H1 (cell line): ENCODE measurements at regions not wholly inside any gene's neighbourhood (a gene's known extent, or its start where the extent isn't known, plus 50 kb on each side); places are given as distances from the start of the nearest gene placed in this dataset.

Experiments
- EP300 ChIP-seq, 2 experiments: IDR thresholded peaks; 1 replicate in 1 of 2; 2 replicates in 1 of 2; pipeline ENCODE4 v1.6.1; 2011 to 2012; ENCODE audit warnings: low read depth in 2 of 2, low read length in 2 of 2, mild to moderate bottlenecking in 2 of 2, borderline replicate concordance in 1 of 2, inconsistent platforms in 1 of 2, moderate library complexity in 1 of 2
- NRF1 ChIP-seq: IDR thresholded peaks from 2 replicates; pipeline ENCODE4 v1.6.1; 2011; ENCODE audit warnings: mild to moderate bottlenecking, low read depth, low read length, improper control_type of control experiment
- POLR2A ChIP-seq, 2 experiments: IDR thresholded peaks; 1 replicate in 1 of 2; 2 replicates in 1 of 2; pipeline ENCODE4 v1.6.1; 2011; ENCODE audit warnings: low read depth in 2 of 2, low read length in 2 of 2, mild to moderate bottlenecking in 2 of 2; ENCODE audit errors: control extremely low read depth in 1 of 2
- RFX5 ChIP-seq: IDR thresholded peaks from 2 replicates; pipeline ENCODE4 v1.6.1; 2011; ENCODE audit warnings: low read depth, low read length, improper control_type of control experiment, borderline replicate concordance
- SP1 ChIP-seq: IDR thresholded peaks from 2 replicates; pipeline ENCODE4 v1.6.1; 2011; ENCODE audit warnings: low read depth, low read length
- ZNF274 ChIP-seq: IDR thresholded peaks from 2 replicates; pipeline ENCODE4 v1.7.0; 2012; ENCODE audit warnings: low read length, borderline replicate concordance; ENCODE audit errors: extremely low read depth

DNA sequence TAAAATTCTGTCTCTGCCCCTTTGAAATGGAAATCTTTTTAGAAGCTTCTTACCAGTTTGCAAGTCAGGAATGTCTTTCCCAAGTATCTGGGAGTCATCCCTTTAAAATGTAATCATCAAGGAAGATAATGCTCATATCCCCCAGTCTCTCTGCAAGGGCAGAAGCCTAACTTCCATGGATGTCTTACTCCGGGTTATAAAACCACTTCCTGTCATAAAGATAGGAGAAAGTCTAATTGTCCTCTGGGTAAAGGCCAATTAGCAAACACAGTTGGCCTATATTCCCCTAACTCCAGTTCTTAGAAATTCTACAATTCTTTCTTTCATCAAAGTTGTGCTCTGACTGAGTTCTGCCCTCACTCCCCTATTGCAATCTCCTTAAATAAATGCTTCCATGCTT, 1631.5 kb upstream of the LRRTM3 start (continued):
- TF ChIP-seq RFX5 (no peak), POLR2A (IDR thresholded peaks at IDR 0.05; ENCODE audit: control extremely low read depth in 1 of 2, low read depth in 2 of 2, low read length in 2 of 2) (no peak), EP300 (IDR thresholded peaks at IDR 0.05; ENCODE audit: borderline replicate concordance in 1 of 2, low read depth in 2 of 2, low read length in 2 of 2) (no peak), NRF1 (no peak), ZNF274 (no peak), SP1 (no peak)
- TF ChIP-seq, all 59 proteins: peak for 0
